ENCODE measurements at regions not wholly inside any gene's neighbourhood (a gene's known extent, or its start where the extent isn't known, plus 50 kb on each side); places are given as distances from the start of the nearest gene placed in this dataset.
"Not testable (repeated sequence)": the region's sequence is repeated elsewhere in the genome, so short reads cannot be mapped to it uniquely, and the experiment has no call there.

DNA sequence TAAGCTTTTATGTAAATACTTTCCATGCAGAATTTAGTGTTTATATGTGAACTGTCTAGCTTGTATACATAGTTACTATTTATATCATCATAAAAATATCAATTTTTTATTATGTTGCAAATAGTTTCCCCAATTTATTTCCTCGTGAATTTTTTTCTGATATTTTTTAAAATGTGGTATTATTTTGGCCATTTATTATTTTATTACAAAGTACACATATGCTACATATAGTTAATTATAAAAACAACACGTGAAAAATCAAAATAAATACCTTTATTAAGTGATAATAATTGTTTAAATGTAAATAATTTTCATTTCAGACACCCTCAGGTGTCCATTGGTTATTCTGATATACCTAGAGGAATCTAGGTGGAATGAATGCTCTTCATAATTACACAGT lies 1394.9 kb upstream of the PRR20A start:
- DNase-seq, result no peak

DNA sequence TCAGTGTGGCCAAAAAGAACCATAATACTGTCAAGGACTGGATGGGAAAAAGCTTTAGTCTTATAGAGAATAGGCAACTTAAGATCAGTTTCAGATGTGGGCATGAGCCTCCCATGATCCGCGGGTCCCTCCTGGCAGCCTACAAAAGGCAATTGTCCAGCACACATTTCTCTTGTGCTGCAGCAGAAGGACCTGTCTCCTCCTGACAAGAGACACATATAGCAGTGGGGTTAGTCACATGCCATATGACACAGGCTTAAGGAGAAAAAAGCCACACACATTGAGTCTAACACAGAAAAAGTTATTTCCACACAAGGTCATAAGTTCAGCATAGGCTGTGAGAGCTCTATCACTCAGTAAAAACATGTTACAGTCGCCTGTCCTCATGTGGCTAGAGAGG lies 1378.7 kb upstream of the PRR20A start:
- DNase-seq, result no peak

DNA sequence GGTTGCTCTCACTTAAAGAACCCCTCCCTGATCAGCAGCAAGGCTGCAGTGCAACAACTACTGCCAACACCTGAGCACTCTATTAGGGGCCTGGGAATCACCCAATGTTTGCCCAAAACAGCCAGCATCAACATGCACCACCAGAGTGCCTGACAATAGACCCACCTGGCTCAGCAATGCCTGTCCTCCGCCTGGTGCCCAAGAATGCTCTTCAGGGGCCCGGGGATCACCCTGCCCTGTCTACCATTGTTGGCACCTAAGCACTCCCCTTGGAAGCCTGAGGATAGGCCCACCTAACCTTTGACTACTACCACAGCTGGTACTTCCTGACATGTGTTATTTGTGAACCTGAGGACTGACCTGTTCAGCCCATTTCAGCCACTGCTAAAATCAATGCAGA lies 1363.1 kb upstream of the PRR20A start:
- DNase-seq, result no peak

DNA sequence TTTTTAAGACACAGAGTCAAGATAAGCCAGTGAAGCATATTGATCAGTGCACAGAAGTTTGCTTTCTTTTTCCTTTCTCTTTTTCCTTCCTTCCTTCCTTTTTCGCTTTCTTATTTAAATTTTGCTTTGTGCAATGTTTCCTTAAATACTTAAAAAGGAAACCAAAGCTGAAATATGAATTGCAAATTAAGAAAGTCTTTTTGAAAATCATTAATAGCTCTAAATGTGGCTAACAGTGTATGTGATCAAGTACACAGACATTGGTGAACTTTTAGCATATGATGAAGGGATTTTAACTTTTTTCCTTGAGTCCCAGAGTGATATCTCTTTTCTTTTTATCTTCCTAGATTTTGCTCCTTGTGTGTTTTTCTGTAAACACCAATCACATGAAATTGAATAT lies 1356.9 kb upstream of the PRR20A start:
- no peak for DNase-seq

DNA sequence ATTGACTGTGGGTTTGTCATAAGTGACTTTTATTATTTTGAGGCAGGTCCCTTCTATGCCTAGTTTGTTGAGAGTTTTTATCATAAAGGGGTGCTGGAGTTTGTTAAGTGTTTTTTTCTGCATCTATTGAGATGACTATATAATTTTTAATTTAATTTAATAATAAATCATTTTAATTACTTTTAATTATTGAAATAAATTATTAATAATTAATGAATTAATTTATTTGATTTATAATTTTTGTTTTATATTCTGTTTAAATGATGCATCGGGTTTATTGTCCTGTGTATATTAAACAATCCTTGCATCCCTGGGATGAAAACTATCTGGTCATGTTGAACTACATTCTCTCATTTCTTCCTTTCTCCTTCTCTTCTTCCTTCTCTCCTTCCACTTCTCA lies 1352.2 kb upstream of the PRR20A start:
- DNase-seq, result no peak

DNA sequence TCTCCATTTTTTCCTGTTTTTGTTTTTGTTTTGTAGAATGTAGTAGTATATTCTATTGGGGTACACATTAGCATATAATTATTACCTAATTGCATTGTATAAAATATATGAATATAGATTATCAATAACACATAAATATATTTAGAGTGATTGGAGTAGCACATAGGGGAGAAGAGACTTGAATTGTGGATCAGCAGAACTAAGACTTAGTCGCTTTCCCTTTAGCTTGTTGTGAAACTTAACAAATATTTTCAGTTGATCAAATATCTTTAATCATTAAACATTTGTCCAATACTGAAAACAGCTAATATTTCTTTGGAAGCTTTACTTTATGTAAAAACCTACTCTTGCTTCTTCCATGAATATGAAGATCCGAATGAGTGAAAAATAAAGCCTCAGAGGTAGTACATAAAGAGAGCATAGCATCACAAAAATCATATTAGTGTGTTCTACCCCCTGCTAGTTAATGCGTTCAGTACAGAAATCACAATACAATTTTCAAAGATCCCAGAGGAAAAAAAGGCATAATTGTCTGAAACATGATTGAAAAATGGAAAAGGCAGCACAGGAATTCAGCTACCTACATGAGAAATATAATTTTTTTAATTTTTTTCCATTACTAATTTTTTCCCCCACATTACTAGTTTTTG lies 1348.0 kb upstream of the PRR20A start:
- no peak for DNase-seq

DNA sequence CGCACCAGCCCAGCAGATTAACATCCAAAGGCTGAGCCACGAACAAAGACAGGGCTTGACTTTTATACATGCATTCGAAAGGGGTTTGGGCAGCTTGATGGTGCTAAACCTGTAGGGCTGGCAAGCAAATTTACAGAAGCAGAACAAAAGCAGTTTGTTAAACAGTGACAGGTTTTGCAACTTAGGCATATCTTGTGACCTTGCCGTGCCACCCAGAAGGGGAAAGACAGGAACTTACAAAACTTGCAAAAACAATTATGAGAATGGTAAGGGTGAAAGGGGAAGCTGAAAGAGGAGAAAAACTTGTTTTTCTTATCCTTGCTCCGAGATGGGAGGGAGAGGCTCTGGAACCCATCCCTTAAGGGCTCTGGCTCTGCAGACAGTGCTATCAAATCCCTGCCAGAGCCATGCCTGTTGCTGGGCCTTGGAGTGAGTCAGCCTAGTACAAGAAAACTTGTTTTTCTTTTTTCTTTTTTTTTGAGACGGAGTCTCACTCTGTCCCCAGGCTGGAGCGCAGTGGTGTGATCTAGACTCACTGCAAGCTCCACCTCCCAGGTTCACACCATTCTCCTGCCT lies 1325.2 kb upstream of the PRR20A start:
- DNase-seq, result no peak

DNA sequence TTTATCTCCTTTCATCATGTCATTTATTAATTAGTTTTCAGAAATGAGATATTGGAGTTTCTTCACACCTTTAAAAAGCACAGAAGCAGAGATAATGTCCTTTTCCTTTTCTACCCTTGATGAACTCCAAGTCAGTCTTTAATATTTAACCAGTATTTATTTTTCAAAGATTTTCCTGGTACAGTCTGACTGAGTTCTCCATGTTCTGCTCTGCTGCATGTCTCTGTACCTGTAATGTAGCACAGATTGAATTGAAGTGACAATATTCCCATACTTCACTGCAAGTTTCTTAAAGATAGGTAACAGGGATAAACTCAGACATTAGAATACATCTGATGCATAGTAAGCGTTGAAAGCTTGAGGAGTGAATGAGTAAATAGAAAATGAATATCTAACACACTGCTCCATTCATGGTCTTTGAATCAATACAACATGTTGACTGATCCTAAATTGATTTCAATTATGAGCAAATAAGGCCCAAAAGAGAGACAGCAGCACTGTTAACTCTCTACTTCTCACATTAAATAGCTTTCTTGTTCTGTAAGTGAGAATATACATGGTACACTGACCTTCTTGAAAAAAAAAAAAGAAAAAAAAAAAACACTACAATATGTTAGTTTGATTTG lies 1323.6 kb upstream of the PRR20A start:
- no peak for DNase-seq

DNA sequence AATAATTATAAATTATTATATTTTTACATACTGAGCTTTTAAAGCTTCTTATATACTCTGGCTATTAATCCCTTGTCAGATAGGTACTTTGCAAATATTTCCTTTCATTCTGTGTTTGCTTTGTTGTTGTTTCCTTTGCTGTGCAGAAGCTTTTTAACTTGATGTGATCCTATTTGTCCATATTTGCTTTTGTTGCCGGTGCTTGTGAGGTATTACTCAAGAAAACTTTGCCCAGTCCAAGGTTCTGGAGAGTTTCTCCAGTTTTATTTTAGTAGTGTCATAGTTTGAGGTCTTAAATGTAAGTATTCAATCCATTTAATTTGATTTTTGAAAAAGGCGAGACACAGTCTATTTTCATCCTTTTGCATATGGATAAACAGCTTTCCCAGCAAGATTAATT lies 1319.9 kb upstream of the PRR20A start:
- DNase-seq, result no peak

DNA sequence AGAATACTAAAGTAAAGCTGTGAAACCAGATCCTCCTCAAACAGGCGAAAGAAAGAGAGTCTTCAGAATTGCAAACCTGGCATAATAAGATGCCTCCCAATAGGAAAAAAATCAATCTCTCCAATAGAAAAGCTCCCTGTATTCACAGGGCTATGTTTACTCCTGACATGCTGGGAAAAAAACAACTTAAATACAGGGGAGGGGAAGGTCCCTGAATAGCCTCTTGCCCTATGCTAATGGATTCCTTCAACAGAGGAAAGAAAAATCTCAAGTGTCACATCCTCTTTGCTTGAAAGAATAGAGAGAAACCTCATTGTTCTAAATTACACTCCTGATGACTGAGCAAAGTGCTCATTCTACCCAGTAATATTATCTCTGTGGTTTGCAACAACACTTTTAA lies 1271.1 kb upstream of the PRR20A start:
- no peak for DNase-seq

DNA sequence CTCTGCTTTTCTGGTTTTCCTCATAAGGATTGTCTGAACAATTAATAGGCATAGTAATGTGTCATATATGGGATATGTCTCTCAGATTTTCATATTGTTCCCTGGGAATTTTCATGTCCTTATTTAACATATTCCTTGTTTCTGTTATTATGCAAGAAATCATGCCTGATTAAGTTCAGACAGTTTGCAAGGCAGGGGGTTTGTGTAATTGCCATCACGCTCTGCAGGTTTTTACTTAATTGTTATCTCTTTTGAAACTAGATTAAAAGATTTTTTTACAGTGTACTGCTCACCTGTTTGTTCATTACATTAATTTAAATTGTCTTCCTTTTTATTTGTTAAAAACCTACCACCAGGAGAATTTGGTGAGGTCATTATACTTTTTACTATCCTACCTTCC lies 1253.2 kb upstream of the PRR20A start:
- no peak for DNase-seq

DNA sequence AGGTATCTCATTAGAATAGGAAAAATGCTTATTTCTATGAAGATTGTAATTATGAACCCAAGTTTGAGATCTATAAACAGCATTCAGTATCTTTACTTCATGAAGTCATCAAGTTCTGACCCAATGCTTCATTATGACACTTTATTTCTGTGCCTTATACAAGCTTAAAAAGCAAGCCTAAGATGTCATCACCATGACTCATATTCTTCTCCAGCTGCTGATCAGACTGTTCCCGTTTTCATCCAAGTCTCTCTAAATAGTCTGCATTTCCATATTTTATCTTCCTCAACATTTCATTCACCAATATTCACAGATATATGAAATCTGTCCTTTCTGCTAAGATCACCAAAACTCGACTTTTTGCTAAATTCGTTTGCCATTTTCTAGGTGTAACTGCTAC lies 1247.2 kb upstream of the PRR20A start:
- no peak for DNase-seq

DNA sequence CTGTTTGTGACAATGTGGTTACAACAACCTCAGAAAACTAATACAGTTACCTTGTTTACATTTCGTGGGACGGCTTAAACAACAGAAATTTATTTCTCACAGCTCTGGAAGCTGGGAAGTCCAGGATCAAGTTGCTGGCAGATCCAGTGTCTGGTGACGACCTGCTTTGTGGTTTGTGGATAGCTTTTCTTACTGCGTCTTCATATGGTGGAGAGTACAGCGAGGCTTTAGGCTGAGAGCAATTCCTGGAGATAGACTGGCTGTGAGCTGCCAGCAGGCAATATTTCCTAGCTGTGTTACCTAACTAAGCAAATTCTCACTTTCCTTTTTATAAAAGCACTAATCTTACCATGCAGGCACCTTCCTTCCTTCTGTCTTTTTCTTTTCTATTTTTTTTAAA lies 1203.5 kb upstream of the PRR20A start:
- DNase-seq, result no peak

DNA sequence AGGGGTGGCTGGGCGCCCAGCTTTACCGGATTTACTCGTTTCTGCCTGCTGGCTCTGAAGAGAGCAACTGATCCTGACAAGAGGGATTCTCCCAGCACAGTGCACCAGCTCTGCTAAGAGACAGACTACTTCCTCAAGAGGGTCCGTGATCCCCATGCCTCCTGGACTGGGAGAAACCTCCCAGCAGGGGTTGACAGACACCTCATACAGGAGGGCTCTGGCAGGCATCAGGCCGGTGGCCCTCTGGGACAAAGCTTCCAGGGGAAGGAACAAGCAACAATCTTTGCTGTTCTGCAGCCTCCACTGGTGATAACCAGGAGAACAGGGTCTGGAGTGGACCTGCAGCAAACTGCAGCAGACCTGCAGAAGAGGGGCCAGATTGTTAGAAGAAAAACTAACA lies 1192.5 kb upstream of the PRR20A start:
- DNase-seq, result no peak

DNA sequence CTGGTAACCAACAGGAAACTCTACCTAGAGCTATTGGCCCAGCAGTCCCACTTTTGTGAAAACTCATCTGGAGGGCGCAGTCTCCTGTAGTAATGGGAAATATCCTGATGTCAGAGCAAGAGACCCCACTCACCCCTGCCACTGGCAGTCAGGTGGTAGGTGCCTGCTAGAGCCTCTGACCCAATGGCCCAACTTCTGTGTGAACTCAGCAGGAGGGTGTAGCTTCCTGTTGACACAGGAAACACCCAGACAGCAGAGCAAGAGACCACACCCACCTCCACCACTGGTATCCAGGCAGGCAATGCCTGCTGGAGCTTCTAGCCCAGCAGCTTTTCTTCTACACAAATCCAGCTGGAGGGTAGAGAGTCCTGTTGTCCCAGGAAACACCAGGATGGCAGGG lies 1176.8 kb upstream of the PRR20A start:
- DNase-seq, result no peak

DNA sequence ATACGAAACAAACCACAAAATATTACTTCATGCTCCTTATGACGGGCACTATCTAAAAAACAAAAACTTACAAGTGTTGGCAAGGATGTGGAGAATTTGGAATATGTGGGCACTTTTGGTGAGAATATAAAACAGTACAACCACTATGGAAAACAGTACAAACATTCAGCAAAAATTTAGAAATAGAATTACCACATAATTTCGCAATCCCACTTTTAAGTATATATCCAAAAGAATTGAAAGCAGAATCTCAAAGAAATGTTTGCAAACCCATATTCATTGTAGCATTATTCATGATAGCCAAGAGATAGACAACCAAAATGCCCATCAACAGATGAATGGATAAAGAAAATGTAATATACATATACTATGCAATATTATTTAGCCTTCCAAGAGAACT lies 1173.7 kb upstream of the PRR20A start:
- no peak for DNase-seq

DNA sequence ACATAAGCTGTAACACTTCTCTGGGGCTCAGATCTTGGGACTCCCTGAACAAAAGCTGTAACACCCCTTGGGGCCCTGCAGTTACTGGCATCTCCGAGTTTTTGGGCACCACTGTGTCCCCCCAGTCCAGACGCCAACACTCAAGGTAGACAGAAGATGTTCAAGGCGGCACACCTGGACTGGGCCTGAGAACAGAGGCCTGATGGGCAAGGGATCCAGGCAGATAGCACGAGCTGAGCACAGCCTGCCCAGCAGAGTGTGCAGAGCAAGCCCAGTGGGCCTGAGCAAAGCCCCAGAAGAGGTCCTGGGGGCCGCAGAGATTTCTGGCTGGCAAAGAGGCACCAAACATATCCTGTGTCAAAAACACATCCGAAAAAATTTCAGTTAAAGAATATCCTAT lies 1163.3 kb upstream of the PRR20A start:
- no peak for DNase-seq

DNA sequence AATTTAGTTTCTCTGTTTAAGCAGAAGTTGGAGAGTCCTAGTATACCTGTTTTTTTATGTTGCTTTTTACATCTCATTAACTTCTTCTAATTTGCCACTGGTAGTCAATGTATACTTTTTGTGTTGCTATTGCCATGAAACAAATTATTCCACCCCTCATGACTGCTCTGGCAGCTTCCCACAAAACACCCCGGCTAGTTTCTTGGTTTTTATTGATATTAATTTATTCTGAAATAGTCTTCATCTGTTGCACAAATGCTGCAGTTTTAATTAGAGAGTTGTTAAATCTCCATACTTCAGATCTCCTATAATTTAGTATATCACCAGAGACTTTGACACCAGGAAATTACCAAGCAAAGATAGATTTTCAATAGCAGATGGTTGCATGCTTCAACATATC lies 1159.3 kb upstream of the PRR20A start:
- DNase-seq, result peak; percentile 58

DNA sequence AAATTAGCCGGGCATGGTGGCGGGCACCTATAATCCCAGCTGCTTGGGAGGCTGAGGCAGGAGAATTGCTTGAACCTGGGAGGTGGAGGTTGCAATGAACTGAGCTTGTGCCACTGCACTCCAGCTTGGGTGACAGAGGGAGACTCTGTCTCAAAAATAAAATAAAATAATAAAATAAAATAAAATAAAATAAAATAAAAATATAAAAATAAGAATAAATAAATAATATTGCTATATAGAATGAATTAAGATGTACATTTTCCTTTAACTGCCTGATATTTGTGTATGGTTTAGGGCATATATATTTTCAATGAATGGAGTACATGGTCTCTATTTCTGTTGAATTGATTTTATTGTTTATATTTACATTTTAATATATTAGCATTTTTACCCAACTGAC lies 1156.7 kb upstream of the PRR20A start:
- not testable (repeated sequence) for DNase-seq

DNA sequence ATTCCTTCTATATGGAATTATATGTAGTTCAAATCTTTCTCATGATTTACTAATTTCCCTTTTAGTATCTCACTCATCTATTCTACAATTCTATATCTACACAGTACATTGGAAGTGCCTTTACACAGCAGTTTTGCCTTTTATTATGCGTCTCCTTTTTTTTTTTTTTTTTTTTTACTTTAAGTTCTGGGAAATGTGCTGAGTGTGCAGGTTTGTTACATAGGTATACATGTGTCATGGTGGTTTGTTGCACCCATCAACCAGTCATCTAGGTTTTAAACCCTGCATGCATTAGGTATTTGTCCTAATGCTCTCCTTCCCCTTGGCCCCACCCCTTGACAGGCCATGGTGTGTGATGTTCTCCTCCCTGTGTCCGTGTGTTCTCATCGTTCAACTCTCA lies 1150.1 kb upstream of the PRR20A start:
- DNase-seq, result no peak

DNA sequence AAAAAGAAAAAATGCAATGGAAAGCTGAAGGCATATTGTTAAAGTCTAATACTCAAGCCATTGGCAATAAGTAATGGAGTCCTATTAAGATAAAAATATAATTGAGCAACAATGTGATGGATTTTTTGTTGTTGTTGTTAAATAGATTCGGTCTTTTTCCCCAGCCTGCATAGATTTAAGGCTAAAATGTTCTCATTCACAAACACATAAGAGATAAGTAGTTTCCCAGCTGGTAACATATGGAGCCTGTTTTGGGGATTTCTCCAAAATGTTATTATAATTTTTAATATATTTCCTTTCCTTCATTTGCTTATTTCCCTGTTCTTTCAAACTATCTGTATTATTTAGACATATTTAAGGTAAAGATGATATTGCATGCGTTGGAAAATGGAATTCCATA lies 1149.1 kb upstream of the PRR20A start:
- DNase-seq, result no peak

DNA sequence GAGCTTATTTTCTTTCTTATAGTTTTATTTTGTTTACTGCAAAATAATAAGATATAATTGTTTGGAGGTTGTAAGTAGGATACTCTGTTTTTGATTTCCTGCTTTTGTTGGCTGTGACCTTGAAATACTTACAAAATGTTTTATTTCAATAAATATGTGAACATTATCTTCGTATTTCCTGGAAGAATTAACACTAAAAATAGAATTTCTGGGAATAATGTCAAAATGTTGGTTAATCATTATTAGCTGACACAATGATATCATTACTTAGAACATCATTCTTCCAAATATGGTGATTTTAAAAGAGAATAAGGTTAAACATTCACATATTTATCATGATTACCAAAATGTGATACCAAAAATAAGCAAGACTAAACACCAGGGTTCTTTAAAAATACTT lies 1148.6 kb upstream of the PRR20A start:
- DNase-seq, result no peak

DNA sequence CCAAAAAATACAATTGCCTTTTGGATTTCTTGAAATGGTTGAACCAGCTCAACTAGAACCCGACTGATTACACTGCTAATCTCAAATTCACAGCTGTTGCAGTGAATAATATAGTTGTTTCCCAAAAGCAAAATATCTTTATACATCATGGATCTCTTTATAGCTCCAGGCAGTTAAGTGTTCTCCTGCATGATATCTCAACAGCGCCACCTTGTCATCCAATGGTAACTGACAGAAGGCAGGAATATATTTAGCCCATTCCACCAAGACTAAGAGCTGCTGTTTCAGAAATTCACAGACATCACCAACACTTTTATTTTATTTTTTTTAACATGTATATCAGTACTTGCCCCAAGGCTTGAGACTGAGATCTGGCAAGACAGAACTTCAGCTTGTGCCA lies 1141.0 kb upstream of the PRR20A start:
- peak; percentile 8 for DNase-seq

DNA sequence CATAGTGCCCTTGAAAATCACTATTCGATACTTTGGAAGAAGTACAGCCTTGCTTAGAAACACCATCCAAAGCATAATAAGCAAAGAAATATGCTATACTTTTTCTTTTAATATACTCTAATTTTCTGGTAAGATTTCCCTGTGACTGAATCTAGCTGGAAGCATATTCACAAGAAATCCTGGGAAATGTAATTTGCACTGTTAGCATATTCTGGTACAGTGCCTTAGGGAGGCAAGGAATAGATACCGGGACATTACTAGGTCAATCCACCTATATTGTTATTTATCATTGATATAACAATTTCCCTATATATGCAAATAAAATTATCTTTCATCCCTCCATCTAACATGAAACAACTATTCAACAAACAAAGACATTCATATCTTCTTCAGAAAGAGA lies 1131.3 kb upstream of the PRR20A start:
- no peak for DNase-seq

DNA sequence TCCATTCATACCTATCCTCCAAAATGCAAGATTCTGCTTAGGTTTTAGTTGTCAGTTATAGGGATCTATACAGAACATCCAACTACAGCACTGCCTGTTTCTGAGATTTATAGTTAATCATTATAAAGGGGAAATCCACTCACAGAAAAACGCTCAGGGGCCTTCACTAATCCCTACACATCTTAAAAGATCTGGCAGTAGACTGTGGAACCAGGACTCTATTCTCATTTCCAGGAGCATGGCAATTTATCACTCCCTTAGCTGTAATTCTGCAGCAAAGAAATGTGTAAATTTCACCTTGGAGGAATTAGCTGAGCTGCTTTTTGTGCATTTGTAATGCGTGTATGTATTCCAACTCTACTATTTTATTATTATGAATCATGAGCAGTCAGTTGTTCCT lies 1128.1 kb upstream of the PRR20A start:
- no peak for DNase-seq
